IPS-15b (cell line): ENCODE measurements at regions not wholly inside any gene's neighbourhood (a gene's known extent, or its start where the extent isn't known, plus 50 kb on each side); places are given as distances from the start of the nearest gene placed in this dataset.

ENCODE experiments used
- H3K27me3 ChIP-seq: one replicate; pipeline ENCODE4 v1.6.1; 2013; ENCODE audit warnings: low read length; ENCODE audit not compliant: control insufficient read depth, insufficient read depth
- H3K36me3 ChIP-seq: one replicate; pipeline ENCODE4 v1.6.1; 2013; ENCODE audit warnings: low read length; ENCODE audit not compliant: control insufficient read depth, insufficient read depth
- H3K4me1 ChIP-seq: one replicate; pipeline ENCODE4 v1.6.1; 2013; ENCODE audit warnings: mild to moderate bottlenecking, low read length; ENCODE audit not compliant: control insufficient read depth, insufficient read depth
- H3K4me3 ChIP-seq: one replicate; pipeline ENCODE4 v1.5.1; 2013; ENCODE audit warnings: low read depth, low read length
- H3K9ac ChIP-seq: one replicate; pipeline ENCODE4 v1.6.1; 2013; ENCODE audit warnings: low read depth, mild to moderate bottlenecking, low read length
- H3K9me3 ChIP-seq: one replicate; pipeline ENCODE4 v1.6.1; 2013; ENCODE audit warnings: mild to moderate bottlenecking, low read length; ENCODE audit not compliant: control insufficient read depth, insufficient read depth

DNA sequence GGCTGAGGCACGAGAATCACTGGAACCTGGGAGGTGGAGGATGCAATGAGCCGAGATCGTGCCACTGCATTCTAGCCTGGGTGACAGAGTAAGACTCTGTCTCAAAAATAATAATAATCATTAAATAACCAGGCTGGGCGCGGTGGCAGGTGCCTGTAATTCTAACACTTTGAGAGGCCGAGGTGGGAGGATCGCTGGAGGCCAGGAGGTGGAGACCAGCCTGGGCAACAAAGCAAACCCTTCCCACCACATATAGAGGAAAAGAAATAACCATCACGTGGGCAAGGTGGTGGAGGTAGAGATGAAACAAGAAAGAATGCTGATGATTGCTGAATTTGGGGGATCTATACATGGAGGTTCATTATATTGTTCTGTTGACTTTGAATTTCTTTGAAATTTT lies 63.4 kb upstream of the PIM1 start:
- H3K9me3 ChIP-seq = no peaks in the 10 kb centered on the region
- H3K4me1 ChIP-seq = peaks cover 24% of the 10 kb centered on the region
- H3K27me3 ChIP-seq = no peaks in the 10 kb centered on the region

GRCh38 chr6:37106982-37107491 lies 62.9 kb upstream of the PIM1 start:
- no peak overlapping the region for H3K9ac ChIP-seq
- no peak overlapping the region for H3K4me3 ChIP-seq
- peaks cover 20% of the 10 kb centered on the region for H3K4me1 ChIP-seq
- peaks cover 4% of the 10 kb centered on the region for H3K36me3 ChIP-seq
- no peaks in the 10 kb centered on the region for H3K27me3 ChIP-seq
- H3K9me3 ChIP-seq = no peaks in the 10 kb centered on the region

More for the DNA sequence above, 63.4 kb upstream of the PIM1 start:
- Histone ChIP-seq H3K4me3 (no peak overlapping the region), H3K36me3 (no peaks in the 10 kb centered on the region), H3K9ac (no peak overlapping the region)

DNA sequence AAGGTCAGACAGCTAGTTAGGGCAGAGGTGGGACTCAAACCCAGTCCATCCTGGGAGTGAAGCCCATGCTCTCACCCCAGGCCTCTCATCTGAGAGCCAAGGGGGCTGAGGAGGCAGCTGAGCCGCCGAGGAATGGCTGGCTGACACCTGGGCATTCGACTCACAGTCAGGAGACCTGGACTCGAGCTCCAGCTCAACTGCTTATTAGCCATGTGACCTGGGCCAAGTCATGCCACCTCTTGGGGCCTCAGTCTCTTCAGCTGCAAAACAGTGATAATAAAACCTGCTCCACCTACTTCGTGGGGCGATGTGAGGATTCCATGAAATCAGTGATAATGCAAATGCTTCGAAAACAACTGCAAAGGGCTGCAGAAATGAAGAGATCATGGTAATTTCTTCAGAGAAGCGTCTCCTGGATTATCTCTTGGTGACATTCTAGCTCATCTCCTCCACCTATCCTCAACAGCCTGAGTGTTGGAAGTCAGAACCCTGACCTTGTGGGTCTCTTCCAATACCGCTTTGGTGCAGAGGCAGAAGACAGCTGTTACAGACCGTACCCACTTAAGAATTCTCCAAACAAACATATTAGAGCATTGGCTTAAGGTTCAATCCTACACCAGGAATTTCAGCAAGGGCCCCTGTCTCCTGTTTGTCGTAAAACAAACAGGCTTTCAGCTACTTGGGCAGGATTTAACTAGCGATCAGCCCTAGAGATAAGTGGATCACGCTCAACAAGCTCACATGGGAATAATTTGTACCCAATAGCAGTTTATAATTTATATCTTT lies 60.0 kb upstream of the PIM1 start:
- Histone ChIP-seq H3K36me3 (peaks cover 6% of the 10 kb centered on the region), H3K27me3 (no peaks in the 10 kb centered on the region), H3K4me1 (peaks cover 5% of the 10 kb centered on the region), H3K9ac (no peak overlapping the region), H3K4me3 (no peak overlapping the region), H3K9me3 (no peaks in the 10 kb centered on the region)

DNA sequence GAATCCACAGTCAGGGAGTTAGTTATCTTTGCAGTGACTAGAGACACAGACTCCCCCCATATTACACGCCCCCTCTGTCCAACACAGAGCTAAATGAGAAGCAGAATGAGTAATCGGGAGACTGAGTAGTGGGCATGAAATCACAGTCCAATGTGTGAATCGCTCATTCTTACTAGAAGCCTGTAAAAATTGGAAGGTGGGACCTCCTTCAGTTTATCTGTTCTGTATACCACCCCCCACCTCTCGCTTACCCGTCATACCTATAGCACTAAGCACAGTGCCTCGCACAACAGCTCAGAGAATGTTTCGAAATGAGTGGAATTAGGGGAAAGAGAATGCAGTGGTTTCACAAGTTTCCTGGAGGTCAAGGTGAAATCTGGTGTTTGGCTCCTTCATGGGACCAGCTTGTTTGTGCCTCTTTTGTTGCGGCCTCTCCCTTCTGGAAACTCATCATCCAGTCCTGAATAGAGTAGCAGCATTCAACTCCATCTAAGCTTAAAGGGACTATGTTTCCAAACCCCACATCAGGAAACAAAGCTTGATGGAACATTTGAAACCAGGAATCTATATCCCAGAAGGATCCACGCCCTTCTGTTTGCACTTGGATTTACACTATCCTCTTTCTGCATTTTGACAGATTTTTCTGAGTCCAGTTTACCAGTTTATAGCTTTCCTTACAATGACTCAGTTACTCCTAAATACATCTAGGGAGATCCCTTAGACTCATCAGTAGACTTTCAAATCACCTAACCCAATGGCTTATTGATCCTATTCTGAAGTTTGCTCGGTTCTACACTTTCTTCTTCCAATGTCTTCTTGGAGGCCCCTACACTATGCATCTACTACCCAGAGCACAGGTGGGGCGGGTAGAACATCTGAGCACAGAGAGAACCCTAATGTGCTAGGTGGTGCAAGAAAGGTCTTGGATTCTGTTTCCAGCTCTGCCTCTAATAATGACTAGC lies 59.2 kb upstream of the PIM1 start:
- Histone ChIP-seq H3K4me3 (no peak overlapping the region), H3K9me3 (no peaks in the 10 kb centered on the region), H3K27me3 (no peaks in the 10 kb centered on the region), H3K4me1 (no peaks in the 10 kb centered on the region), H3K9ac (no peak overlapping the region), H3K36me3 (peaks cover 6% of the 10 kb centered on the region)

DNA sequence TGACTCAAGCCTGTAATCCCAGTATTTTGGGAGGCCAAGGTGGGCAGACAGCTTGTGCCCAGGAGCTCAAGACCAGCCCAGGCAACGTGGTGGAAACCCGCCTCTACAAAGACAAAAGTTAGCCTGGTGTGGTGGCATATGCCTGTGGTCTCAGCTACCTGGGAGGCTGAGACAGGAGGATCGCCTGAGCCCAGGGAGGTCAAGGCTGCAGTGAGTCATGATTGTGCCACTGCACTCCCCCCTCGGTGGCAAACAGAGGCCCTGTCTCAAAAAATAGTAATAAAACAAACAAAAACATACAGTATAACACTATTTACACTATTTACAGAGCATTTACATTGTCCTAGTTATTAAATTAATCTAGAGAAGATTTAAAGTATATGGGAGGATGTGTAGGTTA lies 56.0 kb upstream of the PIM1 start:
- Histone ChIP-seq H3K36me3 (peaks cover 10% of the 10 kb centered on the region), H3K9ac (no peak overlapping the region), H3K4me3 (no peak overlapping the region), H3K4me1 (no peaks in the 10 kb centered on the region), H3K9me3 (no peaks in the 10 kb centered on the region), H3K27me3 (no peaks in the 10 kb centered on the region)

GRCh38 chr6:37114612-37115011 lies 55.3 kb upstream of the PIM1 start:
- no peak overlapping the region for H3K4me3 ChIP-seq
- no peaks in the 10 kb centered on the region for H3K9me3 ChIP-seq
- H3K9ac ChIP-seq = no peak overlapping the region
- no peaks in the 10 kb centered on the region for H3K4me1 ChIP-seq
- H3K27me3 ChIP-seq = no peaks in the 10 kb centered on the region
- H3K36me3 ChIP-seq = peaks cover 10% of the 10 kb centered on the region

GRCh38 chr6:37115236-37115895 lies 54.6 kb upstream of the PIM1 start:
- Histone ChIP-seq H3K9me3 (no peaks in the 10 kb centered on the region), H3K4me3 (no peak overlapping the region), H3K9ac (no peak overlapping the region), H3K4me1 (no peaks in the 10 kb centered on the region), H3K36me3 (peaks cover 10% of the 10 kb centered on the region), H3K27me3 (no peaks in the 10 kb centered on the region)

- H3K4me3 ChIP-seq = no peak overlapping the region
- no peak overlapping the region for H3K9ac ChIP-seq
- H3K36me3 ChIP-seq = peaks cover 10% of the 10 kb centered on the region
- H3K4me1 ChIP-seq = no peaks in the 10 kb centered on the region
- no peaks in the 10 kb centered on the region for H3K9me3 ChIP-seq
- H3K27me3 ChIP-seq = no peaks in the 10 kb centered on the region
These were observed 53.6 kb upstream of the PIM1 start for GRCh38 chr6:37116326-37116725.

GRCh38 chr6:37119387-37119886 lies 50.5 kb upstream of the PIM1 start:
- no peak overlapping the region for H3K9ac ChIP-seq
- peaks cover 8% of the 10 kb centered on the region for H3K4me1 ChIP-seq
- H3K36me3 ChIP-seq = peaks cover 8% of the 10 kb centered on the region
- no peaks in the 10 kb centered on the region for H3K9me3 ChIP-seq
- no peaks in the 10 kb centered on the region for H3K27me3 ChIP-seq
- no peak overlapping the region for H3K4me3 ChIP-seq
